ENCODE measurements at regions not wholly inside any gene's neighbourhood (a gene's known extent, or its start where the extent isn't known, plus 50 kb on each side); places are given as distances from the start of the nearest gene placed in this dataset.

DNA sequence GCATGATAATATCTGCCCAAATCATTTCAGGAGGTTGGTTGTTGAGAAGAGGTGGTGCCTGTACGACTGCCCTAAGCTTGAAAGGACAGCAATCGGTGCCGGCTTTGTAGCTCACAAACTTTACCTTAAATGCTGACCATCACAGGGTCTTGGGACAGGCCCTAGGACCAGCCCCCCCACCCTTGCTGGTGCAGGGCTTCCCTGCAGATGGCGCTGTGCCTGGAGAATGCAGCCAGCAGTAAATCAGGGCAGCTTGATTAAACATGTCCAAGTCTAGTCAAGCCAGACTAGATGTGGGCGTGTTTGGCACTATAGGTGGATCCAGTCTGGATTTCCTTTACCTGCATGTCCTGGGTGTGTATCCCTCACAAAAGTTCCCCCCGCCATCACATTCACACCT lies 135.5 kb upstream of the CRHR1 start:
- no peaks in the 10 kb centered on the region for H3K36me3 ChIP-seq (replicated peaks; ENCODE audit: insufficient read depth, low read depth)
- H3K27ac ChIP-seq, result no peak overlapping the region
- H3K4me2 ChIP-seq, result no peak overlapping the region
- H3K4me3 ChIP-seq, result no peak overlapping the region
- H3K79me2 ChIP-seq, result no peaks in the 10 kb centered on the region
- no peaks in the 10 kb centered on the region for H3K9me3 ChIP-seq (ENCODE audit: low read depth)
- 75% methylated on average over 6 of the region's 6 CpGs for WGBS (ENCODE audit: low lambda C conversion rate, missing lambda C conversion rate)
- no peaks in the 10 kb centered on the region for H4K20me1 ChIP-seq (ENCODE audit: insufficient read depth, poor library complexity, severe bottlenecking)
- H3K4me1 ChIP-seq (ENCODE audit: insufficient read depth), result no peaks in the 10 kb centered on the region
- no peak for TF ChIP-seq EZH2 (IDR thresholded peaks at IDR 0.05; ENCODE audit: borderline replicate concordance)
- H3K9me2 ChIP-seq (replicated peaks; ENCODE audit: insufficient read depth), result no peaks in the 10 kb centered on the region
- H3K27me3 ChIP-seq, result no peaks in the 10 kb centered on the region
- DNase-seq (ENCODE audit: low spot score), result no peak
- H2AFZ ChIP-seq, result no peak overlapping the region

DNA sequence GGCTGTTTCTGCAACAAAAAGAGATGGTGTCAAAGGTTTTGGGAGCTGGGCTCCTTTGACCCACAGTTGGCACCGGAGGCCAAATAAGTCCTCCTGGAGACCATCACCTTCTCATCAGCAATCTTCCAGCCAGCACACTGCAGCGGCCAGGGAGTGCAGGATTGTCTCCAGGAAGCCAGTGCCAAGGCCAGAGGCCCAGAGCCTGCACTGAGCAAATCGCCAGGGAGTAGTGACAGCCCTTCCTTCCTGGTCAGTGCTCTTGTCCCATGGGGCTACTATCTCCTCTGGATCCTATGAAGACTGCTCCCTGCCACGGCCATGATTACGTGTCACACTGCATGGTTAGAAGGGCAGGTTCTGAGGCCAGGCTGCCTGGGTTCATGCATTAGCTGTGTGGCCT lies 134.3 kb upstream of the CRHR1 start:
- Histone ChIP-seq H3K9me3 (ENCODE audit: low read depth) (no peaks in the 10 kb centered on the region), H3K79me2 (no peaks in the 10 kb centered on the region), H3K27me3 (no peaks in the 10 kb centered on the region), H3K27ac (no peak overlapping the region), H3K36me3 (replicated peaks; ENCODE audit: insufficient read depth, low read depth) (no peaks in the 10 kb centered on the region), H3K4me1 (ENCODE audit: insufficient read depth) (no peaks in the 10 kb centered on the region), H2AFZ (no peak overlapping the region), H4K20me1 (ENCODE audit: insufficient read depth, poor library complexity, severe bottlenecking) (no peaks in the 10 kb centered on the region), H3K9me2 (replicated peaks; ENCODE audit: insufficient read depth) (no peaks in the 10 kb centered on the region), H3K4me3 (no peak overlapping the region), H3K4me2 (no peak overlapping the region)
- no peak for TF ChIP-seq EZH2phosphoT487 (IDR thresholded peaks at IDR 0.05; ENCODE audit: low read depth, severe bottlenecking, unreplicated experiment)
- no peak for TF ChIP-seq CTCF (IDR thresholded peaks at IDR 0.05; ENCODE audit: poor library complexity)
- no peak for TF ChIP-seq EZH2 (IDR thresholded peaks at IDR 0.05; ENCODE audit: borderline replicate concordance)
- no peak for DNase-seq (ENCODE audit: low spot score)
- WGBS (ENCODE audit: low lambda C conversion rate, missing lambda C conversion rate), result 93% methylated on average over 5 of the region's 5 CpGs

- no peaks in the 10 kb centered on the region for H3K79me2 ChIP-seq
- DNase-seq (ENCODE audit: low spot score), result no peak
- H3K27ac ChIP-seq, result no peak overlapping the region
- H3K36me3 ChIP-seq (replicated peaks; ENCODE audit: insufficient read depth, low read depth), result no peaks in the 10 kb centered on the region
- H3K27me3 ChIP-seq, result no peaks in the 10 kb centered on the region
- no peak overlapping the region for H3K4me2 ChIP-seq
- H3K9me2 ChIP-seq (replicated peaks; ENCODE audit: insufficient read depth), result no peaks in the 10 kb centered on the region
- no peak for TF ChIP-seq EZH2 (IDR thresholded peaks at IDR 0.05; ENCODE audit: borderline replicate concordance)
- WGBS (ENCODE audit: low lambda C conversion rate, missing lambda C conversion rate), result 76% methylated on average over 10 of the region's 10 CpGs
- no peaks in the 10 kb centered on the region for H4K20me1 ChIP-seq (ENCODE audit: insufficient read depth, poor library complexity, severe bottlenecking)
- no peaks in the 10 kb centered on the region for H3K9me3 ChIP-seq (ENCODE audit: low read depth)
- H3K4me1 ChIP-seq (ENCODE audit: insufficient read depth), result no peaks in the 10 kb centered on the region
- no peak overlapping the region for H2AFZ ChIP-seq
- no peak overlapping the region for H3K4me3 ChIP-seq
These were observed 133.6 kb upstream of the CRHR1 start for GRCh38 chr17:45650561-45650960.

GRCh38 chr17:45651145-45651709 lies 132.9 kb upstream of the CRHR1 start:
- H3K9me3 ChIP-seq (ENCODE audit: low read depth), result no peaks in the 10 kb centered on the region
- H3K27me3 ChIP-seq, result no peaks in the 10 kb centered on the region
- H3K4me2 ChIP-seq, result no peak overlapping the region
- H4K20me1 ChIP-seq (ENCODE audit: insufficient read depth, poor library complexity, severe bottlenecking), result no peaks in the 10 kb centered on the region
- WGBS (ENCODE audit: low lambda C conversion rate, missing lambda C conversion rate), result 84% methylated on average over 8 of the region's 8 CpGs
- no peak overlapping the region for H2AFZ ChIP-seq
- H3K4me1 ChIP-seq (ENCODE audit: insufficient read depth), result no peaks in the 10 kb centered on the region
- no peak for DNase-seq (ENCODE audit: low spot score)
- no peaks in the 10 kb centered on the region for H3K79me2 ChIP-seq
- no peak overlapping the region for H3K4me3 ChIP-seq
- H3K9me2 ChIP-seq (replicated peaks; ENCODE audit: insufficient read depth), result no peaks in the 10 kb centered on the region
- TF ChIP-seq EZH2phosphoT487 (IDR thresholded peaks at IDR 0.05; ENCODE audit: low read depth, severe bottlenecking, unreplicated experiment) (no peak), CTCF (IDR thresholded peaks at IDR 0.05; ENCODE audit: poor library complexity) (no peak), EZH2 (IDR thresholded peaks at IDR 0.05; ENCODE audit: borderline replicate concordance) (no peak)
- no peak overlapping the region for H3K27ac ChIP-seq
- no peaks in the 10 kb centered on the region for H3K36me3 ChIP-seq (replicated peaks; ENCODE audit: insufficient read depth, low read depth)
